Neuronal stem cell (in vitro differentiated cells): ENCODE measurements at regions not wholly inside any gene's neighbourhood (a gene's known extent, or its start where the extent isn't known, plus 50 kb on each side); places are given as distances from the start of the nearest gene placed in this dataset.

Experiments
- DNase-seq: peaks from one replicate; pipeline ENCODE4 v3.0.0-alpha.2; 2013; ENCODE audit warnings: low spot score
- H2AFZ ChIP-seq: one replicate; pipeline ENCODE4 v1.6.1; 2013; ENCODE audit warnings: mild to moderate bottlenecking, low read length, inconsistent platforms
- H2AK5ac ChIP-seq: 2 replicates; pipeline ENCODE4 v1.6.1; 2013; ENCODE audit warnings: low read depth, mild to moderate bottlenecking, inconsistent platforms, low read length, moderate library complexity, mixed read lengths
- H2BK120ac ChIP-seq: 2 replicates; pipeline ENCODE4 v1.6.1; 2013; ENCODE audit warnings: low read depth, mild to moderate bottlenecking, inconsistent platforms, low read length, moderate library complexity, mixed read lengths
- H2BK12ac ChIP-seq: one replicate; pipeline ENCODE4 v1.6.1; 2013; ENCODE audit warnings: low read length, inconsistent platforms
- H2BK15ac ChIP-seq: 2 replicates; pipeline ENCODE4 v1.6.1; 2013; ENCODE audit warnings: mild to moderate bottlenecking, low read length, inconsistent platforms, mixed read lengths
- H2BK5ac ChIP-seq: one replicate; pipeline ENCODE4 v1.6.1; 2013; ENCODE audit warnings: inconsistent platforms, mild to moderate bottlenecking, low read length, moderate library complexity
- H3K14ac ChIP-seq: one replicate; pipeline ENCODE4 v1.6.1; 2013; ENCODE audit warnings: low read length, inconsistent platforms
- H3K18ac ChIP-seq: 2 replicates; pipeline ENCODE4 v1.6.1; 2013; ENCODE audit warnings: low read length, inconsistent platforms
- H3K23ac ChIP-seq: 2 replicates; pipeline ENCODE4 v1.6.1; 2013; ENCODE audit warnings: low read depth, mild to moderate bottlenecking, mixed read lengths, low read length, inconsistent platforms; ENCODE audit not compliant: poor library complexity
- H3K27ac ChIP-seq: replicated peaks from 3 replicates; pipeline ENCODE4 v1.5.1; 2013; ENCODE audit warnings: low read length, inconsistent platforms
- H3K27me3 ChIP-seq, 3 experiments: 2 replicates each; pipeline ENCODE4 v1.6.1; 2013; ENCODE audit warnings: low read length in 3 of 3, mild to moderate bottlenecking in 2 of 3, inconsistent platforms in 1 of 3, low read depth in 1 of 3, mixed read lengths in 1 of 3, moderate library complexity in 1 of 3; ENCODE audit not compliant: control insufficient read depth in 3 of 3, insufficient read depth in 3 of 3
- H3K36me3 ChIP-seq, 2 donors: replicated peaks in 1 of 2; 2 replicates each; pipeline ENCODE4 v1.6.1; 2013; ENCODE audit warnings: low read length in 2 of 2; ENCODE audit not compliant: control insufficient read depth in 2 of 2, insufficient read depth in 2 of 2
- H3K4ac ChIP-seq: 2 replicates; pipeline ENCODE4 v1.6.1; 2013; ENCODE audit warnings: inconsistent platforms, mild to moderate bottlenecking, low read length, moderate library complexity
- H3K4me1 ChIP-seq, 2 donors: 1 replicate in 1 of 2; 2 replicates in 1 of 2; pipeline ENCODE4 v1.6.1; 2013; ENCODE audit warnings: low read length in 2 of 2, low read depth in 1 of 2; ENCODE audit not compliant: control insufficient read depth in 2 of 2, insufficient read depth in 1 of 2
- H3K4me2 ChIP-seq: one replicate; pipeline ENCODE4 v1.6.1; 2013; ENCODE audit warnings: mild to moderate bottlenecking, low read length, inconsistent platforms; ENCODE audit not compliant: insufficient read depth, poor library complexity, severe bottlenecking
- H3K4me3 ChIP-seq, 2 donors: 2 replicates each; pipeline ENCODE4 v1.5.1; 2013; ENCODE audit warnings: low read length in 2 of 2, mild to moderate bottlenecking in 2 of 2, inconsistent platforms in 1 of 2, moderate library complexity in 1 of 2
- H3K79me1 ChIP-seq: one replicate; pipeline ENCODE4 v1.6.1; 2013; ENCODE audit warnings: low read depth, mild to moderate bottlenecking, inconsistent platforms, low read length, moderate library complexity
- H3K9ac ChIP-seq: one replicate; pipeline ENCODE4 v1.6.1; 2013; ENCODE audit warnings: mild to moderate bottlenecking, low read depth, low read length, inconsistent platforms; ENCODE audit not compliant: poor library complexity
- H3K9me3 ChIP-seq, 2 donors: replicated peaks in 1 of 2; 2 replicates each; pipeline versions ENCODE3 to v1.6.1; 2013; ENCODE audit warnings: low read length in 2 of 2, mild to moderate bottlenecking in 2 of 2, inconsistent platforms in 1 of 2, low read depth in 1 of 2, mixed read lengths in 1 of 2, moderate library complexity in 1 of 2; ENCODE audit not compliant: control insufficient read depth in 2 of 2, insufficient read depth in 1 of 2
- H4K8ac ChIP-seq: one replicate; pipeline ENCODE4 v1.6.1; 2013; ENCODE audit warnings: low read depth, mild to moderate bottlenecking, inconsistent platforms, low read length, moderate library complexity
- H4K91ac ChIP-seq: one replicate; pipeline ENCODE4 v1.6.1; 2013; ENCODE audit warnings: low read length, low read depth, mild to moderate bottlenecking, inconsistent platforms; ENCODE audit not compliant: poor library complexity
- WGBS, 2 donors: extraction: QIAGEN DNeasy Blood & Tissue Kit; methylation state at CpG; one replicate each; pipeline ENCODE4 v1.1.7; 2013; ENCODE audit warnings: missing lambda C conversion rate in 2 of 2, mixed read lengths in 1 of 2; ENCODE audit not compliant: insufficient read length in 2 of 2, insufficient replicate concordance in 1 of 2; ENCODE audit errors: extremely low coverage in 2 of 2; 5-methylcytosine and 5-hydroxymethylcytosine counted together

GRCh38 chr12:28949184-28949583, 199.9 kb upstream of the FAR2 start:
- H2BK120ac ChIP-seq = no peak overlapping the region
- no peak overlapping the region for H3K4me3 ChIP-seq
- H3K27ac ChIP-seq = no peak overlapping the region
- H3K23ac ChIP-seq = no peak overlapping the region
- no peaks in the 10 kb centered on the region for H3K36me3 ChIP-seq
- H3K9ac ChIP-seq = no peak overlapping the region
- no peak overlapping the region for H2BK15ac ChIP-seq
- H3K4ac ChIP-seq = no peak overlapping the region
- no peak overlapping the region for H3K14ac ChIP-seq
- H2AFZ ChIP-seq = no peak overlapping the region
- no peak overlapping the region for H2BK5ac ChIP-seq
- H4K8ac ChIP-seq = no peak overlapping the region
- no peaks in the 10 kb centered on the region for H3K9me3 ChIP-seq
- H3K4me2 ChIP-seq = no peak overlapping the region
- DNase-seq = no peak
- H4K91ac ChIP-seq = no peak overlapping the region
- H3K27me3 ChIP-seq = no peaks in the 10 kb centered on the region
- no peak overlapping the region for H2BK12ac ChIP-seq
- no peaks in the 10 kb centered on the region for H3K4me1 ChIP-seq
- no peaks in the 10 kb centered on the region for H3K79me1 ChIP-seq
- WGBS, 2 donors = no CpG with 5 or more reads among the region's 1 CpG
- no peak overlapping the region for H2AK5ac ChIP-seq
- H3K18ac ChIP-seq = no peak overlapping the region

- H2BK12ac ChIP-seq = no peak overlapping the region
- no peak overlapping the region for H2AFZ ChIP-seq
- no peak overlapping the region for H4K91ac ChIP-seq
- no peak overlapping the region for H2BK5ac ChIP-seq
- no peak overlapping the region for H3K23ac ChIP-seq
- H3K9me3 ChIP-seq = no peaks in the 10 kb centered on the region
- H2BK120ac ChIP-seq = no peak overlapping the region
- no peaks in the 10 kb centered on the region for H3K36me3 ChIP-seq
- no peaks in the 10 kb centered on the region for H3K27me3 ChIP-seq
- no peak overlapping the region for H3K4ac ChIP-seq
- no peaks in the 10 kb centered on the region for H3K79me1 ChIP-seq
- H3K4me3 ChIP-seq = no peak overlapping the region
- no peaks in the 10 kb centered on the region for H3K4me1 ChIP-seq
- no peak overlapping the region for H3K9ac ChIP-seq
- H4K8ac ChIP-seq = no peak overlapping the region
- no peak overlapping the region for H3K18ac ChIP-seq
- no peak overlapping the region for H2AK5ac ChIP-seq
- H3K4me2 ChIP-seq = no peak overlapping the region
- H3K27ac ChIP-seq = no peak overlapping the region
- DNase-seq = no peak
- no peak overlapping the region for H3K14ac ChIP-seq
- H2BK15ac ChIP-seq = no peak overlapping the region
These were observed 199.0 kb upstream of the FAR2 start for GRCh38 chr12:28950049-28950448.

- no peak overlapping the region for H4K8ac ChIP-seq
- no peak overlapping the region for H2BK15ac ChIP-seq
- H3K14ac ChIP-seq = no peak overlapping the region
- H2BK120ac ChIP-seq = no peak overlapping the region
- H3K4ac ChIP-seq = no peak overlapping the region
- DNase-seq = no peak
- H3K36me3 ChIP-seq = no peaks in the 10 kb centered on the region
- H2BK5ac ChIP-seq = no peak overlapping the region
- H3K79me1 ChIP-seq = no peaks in the 10 kb centered on the region
- no peak overlapping the region for H3K9ac ChIP-seq
- no peak overlapping the region for H3K4me2 ChIP-seq
- H2AFZ ChIP-seq = no peak overlapping the region
- H2AK5ac ChIP-seq = no peak overlapping the region
- H3K27me3 ChIP-seq = no peaks in the 10 kb centered on the region
- no peaks in the 10 kb centered on the region for H3K4me1 ChIP-seq
- no peak overlapping the region for H2BK12ac ChIP-seq
- no peaks in the 10 kb centered on the region for H3K9me3 ChIP-seq
- no peak overlapping the region for H3K4me3 ChIP-seq
- no peak overlapping the region for H3K27ac ChIP-seq
- WGBS, 2 donors = no CpG with 5 or more reads among the region's 1 CpG
- H4K91ac ChIP-seq = no peak overlapping the region
- H3K18ac ChIP-seq = no peak overlapping the region
- no peak overlapping the region for H3K23ac ChIP-seq
These were observed 197.1 kb upstream of the FAR2 start for GRCh38 chr12:28951935-28952334.

GRCh38 chr12:28954333-28954732, 194.7 kb upstream of the FAR2 start:
- H3K36me3 ChIP-seq = no peaks in the 10 kb centered on the region
- no peak for DNase-seq

More at GRCh38 chr12:28954333-28954732, 194.7 kb upstream of the FAR2 start:
- Histone ChIP-seq H2AK5ac (no peak overlapping the region), H3K9me3 (no peaks in the 10 kb centered on the region), H4K91ac (no peak overlapping the region), H3K4me1 (no peaks in the 10 kb centered on the region), H3K79me1 (no peaks in the 10 kb centered on the region), H3K23ac (no peak overlapping the region), H3K4ac (no peak overlapping the region), H4K8ac (no peak overlapping the region), H2BK15ac (no peak overlapping the region), H3K4me3 (no peak overlapping the region), H3K27me3 (no peaks in the 10 kb centered on the region), H3K27ac (no peak overlapping the region), H2BK120ac (no peak overlapping the region), H3K4me2 (no peak overlapping the region), H3K18ac (no peak overlapping the region), H3K14ac (no peak overlapping the region), H2BK12ac (no peak overlapping the region), H2BK5ac (no peak overlapping the region), H2AFZ (no peak overlapping the region), H3K9ac (no peak overlapping the region)
